GM12878 (cell line): ENCODE measurements at regions not wholly inside any gene's neighbourhood (a gene's known extent, or its start where the extent isn't known, plus 50 kb on each side); places are given as distances from the start of the nearest gene placed in this dataset.

Source experiments
- ATAC-seq: fragments of 200-7000 bp; cut with Tn5 transposase; 3 replicates; pipeline ENCODE4 v1.9.1; 2020; ENCODE audit warnings: mild to moderate bottlenecking, moderate library complexity
- BruUV-seq: library from RNA; stranded (reverse); fragments of 400-500 nt; replicated peaks from 2 replicates; lab custom pipeline; 2021; lab: Mats Ljungman, UMichigan
- CTCF ChIA-PET: fragments of 300-600 bp; sonication (Branson Sonifier 250); formaldehyde crosslinking; extraction: SDS; loops from one replicate; lab custom pipeline; 2021; ENCODE audit warnings: inconsistent platforms; lab: Yijun Ruan, JAX
- POLR2A ChIA-PET: fragments of 350-600 bp; formaldehyde crosslinking; extraction: SDS; loops from one replicate; lab custom pipeline; 2021; ENCODE audit warnings: inconsistent platforms; lab: Charles Lee
- RAD21 ChIA-PET: fragments of 300-600 bp; sonication (Branson Sonifier 250); formaldehyde crosslinking; loops from one replicate; lab custom pipeline; 2023; ENCODE audit warnings: antibody characterized with exemption; ENCODE audit not compliant: unreplicated experiment; lab: Charles Lee
- SMC1A ChIA-PET: fragments of 300-600 bp; sonication (Branson Sonifier 250); formaldehyde crosslinking; loops from one replicate; lab custom pipeline; 2023; ENCODE audit not compliant: unreplicated experiment, uncharacterized antibody; lab: Charles Lee
- DNase-seq: peaks from one replicate; pipeline ENCODE4 v3.0.0-alpha.2; 2011; ENCODE audit warnings: low read depth, low spot score
- FAIRE-seq: peaks from 3 replicates; lab custom pipeline; 2011; peaks lifted over from hg19 to GRCh38; lab: Jason Lieb, UNC
- H2AFZ ChIP-seq: 2 replicates; pipeline ENCODE4 v1.6.0; 2011; ENCODE audit warnings: low read depth, low read length, control low read depth; ENCODE audit not compliant: control insufficient read depth
- H3K27ac ChIP-seq: 2 replicates; pipeline ENCODE4 v1.5.1; 2011; ENCODE audit warnings: control low read depth; ENCODE audit not compliant: control insufficient read depth, insufficient read depth
- H3K27me3 ChIP-seq, 2 experiments: replicated peaks in 1 of 2; 2 replicates each; pipeline versions ENCODE4 v1.6.0 to v1.6.1; 2011; ENCODE audit warnings: low read length in 1 of 2; ENCODE audit not compliant: control insufficient read depth in 2 of 2, insufficient read depth in 2 of 2
- H3K36me3 ChIP-seq, 2 experiments: 2 replicates each; pipeline ENCODE4 v1.5.1; 2011; ENCODE audit warnings: low read length in 1 of 2; ENCODE audit not compliant: control insufficient read depth in 2 of 2, insufficient read depth in 2 of 2
- H3K4me1 ChIP-seq: 2 replicates; pipeline ENCODE4 v1.6.1; 2011; ENCODE audit warnings: mild to moderate bottlenecking, low read length, moderate library complexity, mixed read lengths; ENCODE audit not compliant: control insufficient read depth, insufficient read depth
- H3K4me2 ChIP-seq: 2 replicates; pipeline ENCODE4 v1.6.0; 2011; ENCODE audit warnings: control low read depth; ENCODE audit not compliant: control insufficient read depth, insufficient read depth
- H3K4me3 ChIP-seq: fragments of 200-600 bp; sonication (generic); 2 replicates; pipeline ENCODE4 v1.5.1; 2016
- H3K79me2 ChIP-seq: 2 replicates; pipeline ENCODE4 v1.6.0; 2011; ENCODE audit warnings: low read length; ENCODE audit not compliant: control insufficient read depth, insufficient read depth
- H3K9ac ChIP-seq: 2 replicates; pipeline ENCODE4 v1.8.0; 2011; ENCODE audit warnings: low read length, control low read depth, mixed read lengths; ENCODE audit not compliant: control insufficient read depth, insufficient read depth
- H3K9me3 ChIP-seq: replicated peaks from 3 replicates; pipeline ENCODE4 v1.5.1; 2011; ENCODE audit warnings: mild to moderate bottlenecking, low read length; ENCODE audit not compliant: control insufficient read depth, insufficient read depth
- H4K20me1 ChIP-seq: 2 replicates; pipeline ENCODE4 v1.6.0; 2011; ENCODE audit not compliant: control insufficient read depth, insufficient read depth
- MXI1 ChIP-seq: fragments of 150-350 bp; IDR thresholded peaks from 2 replicates; pipeline ENCODE4 v1.6.1; 2011; ENCODE audit warnings: low read depth, mild to moderate bottlenecking, inconsistent platforms, low read length, improper control_type of control experiment
- MYB ChIP-seq: fragments of 150-350 bp; IDR thresholded peaks from 2 replicates; pipeline ENCODE4 v1.6.1; 2014; ENCODE audit warnings: mild to moderate bottlenecking, low read depth, low read length, borderline replicate concordance
- NKRF ChIP-seq: fragments of 450-650 bp; conservative IDR thresholded peaks from 2 replicates; pipeline ENCODE4 v1.6.1; 2017; ENCODE audit warnings: mild to moderate bottlenecking, moderate library complexity
- POLR2AphosphoS2 ChIP-seq: IDR thresholded peaks from 2 replicates; pipeline ENCODE4 v1.6.1; 2011; ENCODE audit warnings: low read depth, mild to moderate bottlenecking, low read length, improper control_type of control experiment, moderate library complexity
- RAD51 ChIP-seq: fragments of 450-650 bp; IDR thresholded peaks from 2 replicates; pipeline ENCODE4 v1.6.1; 2016; ENCODE audit warnings: moderate library complexity, mild to moderate bottlenecking, inconsistent platforms
- RUNX3 ChIP-seq: IDR thresholded peaks from 2 replicates; pipeline ENCODE4 v1.6.1; 2012; ENCODE audit warnings: low read length, inconsistent platforms
- SKIL ChIP-seq: fragments of 450-650 bp; IDR thresholded peaks from 2 replicates; pipeline ENCODE4 v1.6.1; 2017; ENCODE audit warnings: mild to moderate bottlenecking, low read depth, inconsistent platforms; ENCODE audit not compliant: poor library complexity, severe bottlenecking
- TCF7 ChIP-seq: IDR thresholded peaks from 2 replicates; pipeline ENCODE4 v1.6.1; 2014; ENCODE audit warnings: antibody characterized with exemption, borderline replicate concordance
- ZNF217 ChIP-seq: fragments of 450-650 bp; IDR thresholded peaks from 2 replicates; pipeline ENCODE4 v1.6.1; 2017; ENCODE audit warnings: antibody characterized with exemption, mild to moderate bottlenecking
- WGBS: methylation state at CpG from one replicate; pipeline ENCODE4 v1.1.6; 2016; ENCODE audit warnings: low lambda C conversion rate; ENCODE audit not compliant: insufficient replicate concordance, insufficient coverage; ENCODE audit errors: missing lambda C conversion rate; 5-methylcytosine and 5-hydroxymethylcytosine counted together
- in situ Hi-C: fragments of 300-500 bp; cut with MboI; formaldehyde crosslinking; loops from 9 replicates; pipeline ENCODE4 v1.14.3; 2018; ENCODE audit warnings: mixed read lengths
- intact Hi-C: fragments of 100-400 bp; cut with micrococcal nuclease; formaldehyde crosslinking; loops from one replicate; pipeline ENCODE4 v1.14.2; 2022; ENCODE audit not compliant: unreplicated experiment
- TF ChIP-seq, protein P1 (sequence below): fragments of 450-650 bp; formaldehyde crosslinking; IDR thresholded peaks from 2 replicates; pipeline ENCODE4 v1.4.0; 2022; ENCODE audit warnings: mild to moderate bottlenecking, moderate library complexity
- TF ChIP-seq, protein P2 (sequence below): fragments of 450-650 bp; IDR thresholded peaks from 2 replicates; pipeline ENCODE4 v1.6.1; 2018; ENCODE audit warnings: mild to moderate bottlenecking, low read depth, moderate library complexity; ENCODE audit not compliant: partially characterized antibody

DNA sequence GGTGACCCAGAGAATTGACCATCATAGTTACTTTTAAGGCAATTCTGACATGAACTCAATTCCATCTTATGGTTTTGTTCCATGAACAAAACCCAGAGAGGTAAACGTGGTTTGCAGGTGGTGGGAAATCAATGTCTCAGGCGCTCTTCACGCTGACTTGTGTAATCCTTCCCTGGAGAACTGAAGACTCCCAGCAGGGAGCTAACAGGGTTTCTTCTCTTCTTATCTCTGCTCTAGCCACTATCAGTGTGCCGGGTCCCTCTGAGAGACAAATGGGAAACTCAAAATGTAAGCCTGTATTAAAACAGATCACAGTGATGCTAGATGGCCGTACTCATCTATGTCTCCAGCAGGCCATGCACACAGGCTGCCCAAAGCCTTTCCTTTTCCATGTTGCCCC is 57.6 kb upstream of the ARGLU1 start:
- no peaks in the 10 kb centered on the region for H3K79me2 ChIP-seq
- no peak overlapping the region for H2AFZ ChIP-seq
- intact Hi-C loops: no loop called here
- H3K4me2 ChIP-seq: no peak overlapping the region
- H3K27ac ChIP-seq: no peak overlapping the region
- RAD21 ChIA-PET: no interaction called here
- H4K20me1 ChIP-seq: no peaks in the 10 kb centered on the region
- no peak overlapping the region for H3K4me3 ChIP-seq
- DNase-seq (no peak), FAIRE-seq (no peak)
- SMC1A ChIA-PET: no interaction called here
- WGBS: 0% methylated on average over 5 of the region's 5 CpGs
- in situ Hi-C loops: no loop called here
- H3K9ac ChIP-seq: no peak overlapping the region
- CTCF ChIA-PET: interaction anchor here (0.6 kb wide), 1 partner anchor 462 kb away, joined by 3 read pairs; no protein-coding TSS in a partner anchor
- peaks cover 0 to under 1% of the 10 kb centered on the region in 2 experiments; a peak in 1 of 4 replicates for H3K27me3 ChIP-seq
- H3K9me3 ChIP-seq: no peaks in the 10 kb centered on the region
- no peaks in the 10 kb centered on the region for H3K4me1 ChIP-seq
- H3K36me3 ChIP-seq: no peaks in the 10 kb centered on the region
- BruUV-seq: no TSS peak
- no peak for TF ChIP-seq RUNX3
- TF ChIP-seq POLR2AphosphoS2: no peak
- no peak for TF ChIP-seq TCF7
- no peak for TF ChIP-seq MXI1
- TF ChIP-seq RAD51: no peak
- TF ChIP-seq SKIL: no peak
- TF ChIP-seq ZNF217: no peak
- TF ChIP-seq, protein P1, sequence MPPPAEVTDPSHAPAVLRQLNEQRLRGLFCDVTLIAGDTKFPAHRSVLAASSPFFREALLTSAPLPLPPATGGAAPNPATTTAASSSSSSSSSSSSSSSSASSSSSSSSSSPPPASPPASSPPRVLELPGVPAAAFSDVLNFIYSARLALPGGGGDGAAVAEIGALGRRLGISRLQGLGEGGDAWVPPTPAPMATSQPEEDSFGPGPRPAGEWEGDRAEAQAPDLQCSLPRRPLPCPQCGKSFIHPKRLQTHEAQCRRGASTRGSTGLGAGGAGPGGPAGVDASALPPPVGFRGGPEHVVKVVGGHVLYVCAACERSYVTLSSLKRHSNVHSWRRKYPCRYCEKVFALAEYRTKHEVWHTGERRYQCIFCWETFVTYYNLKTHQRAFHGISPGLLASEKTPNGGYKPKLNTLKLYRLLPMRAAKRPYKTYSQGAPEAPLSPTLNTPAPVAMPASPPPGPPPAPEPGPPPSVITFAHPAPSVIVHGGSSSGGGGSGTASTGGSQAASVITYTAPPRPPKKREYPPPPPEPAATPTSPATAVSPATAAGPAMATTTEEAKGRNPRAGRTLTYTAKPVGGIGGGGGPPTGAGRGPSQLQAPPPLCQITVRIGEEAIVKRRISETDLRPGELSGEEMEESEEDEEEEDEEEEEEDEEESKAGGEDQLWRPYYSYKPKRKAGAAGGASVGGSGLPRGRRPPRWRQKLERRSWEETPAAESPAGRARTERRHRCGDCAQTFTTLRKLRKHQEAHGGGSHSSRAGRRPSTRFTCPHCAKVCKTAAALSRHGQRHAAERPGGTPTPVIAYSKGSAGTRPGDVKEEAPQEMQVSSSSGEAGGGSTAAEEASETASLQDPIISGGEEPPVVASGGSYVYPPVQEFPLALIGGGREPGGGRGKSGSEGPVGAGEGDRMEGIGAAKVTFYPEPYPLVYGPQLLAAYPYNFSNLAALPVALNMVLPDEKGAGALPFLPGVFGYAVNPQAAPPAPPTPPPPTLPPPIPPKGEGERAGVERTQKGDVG: no peak
- TF ChIP-seq NKRF: no peak
- TF ChIP-seq MYB: no peak
- TF ChIP-seq, protein P2, sequence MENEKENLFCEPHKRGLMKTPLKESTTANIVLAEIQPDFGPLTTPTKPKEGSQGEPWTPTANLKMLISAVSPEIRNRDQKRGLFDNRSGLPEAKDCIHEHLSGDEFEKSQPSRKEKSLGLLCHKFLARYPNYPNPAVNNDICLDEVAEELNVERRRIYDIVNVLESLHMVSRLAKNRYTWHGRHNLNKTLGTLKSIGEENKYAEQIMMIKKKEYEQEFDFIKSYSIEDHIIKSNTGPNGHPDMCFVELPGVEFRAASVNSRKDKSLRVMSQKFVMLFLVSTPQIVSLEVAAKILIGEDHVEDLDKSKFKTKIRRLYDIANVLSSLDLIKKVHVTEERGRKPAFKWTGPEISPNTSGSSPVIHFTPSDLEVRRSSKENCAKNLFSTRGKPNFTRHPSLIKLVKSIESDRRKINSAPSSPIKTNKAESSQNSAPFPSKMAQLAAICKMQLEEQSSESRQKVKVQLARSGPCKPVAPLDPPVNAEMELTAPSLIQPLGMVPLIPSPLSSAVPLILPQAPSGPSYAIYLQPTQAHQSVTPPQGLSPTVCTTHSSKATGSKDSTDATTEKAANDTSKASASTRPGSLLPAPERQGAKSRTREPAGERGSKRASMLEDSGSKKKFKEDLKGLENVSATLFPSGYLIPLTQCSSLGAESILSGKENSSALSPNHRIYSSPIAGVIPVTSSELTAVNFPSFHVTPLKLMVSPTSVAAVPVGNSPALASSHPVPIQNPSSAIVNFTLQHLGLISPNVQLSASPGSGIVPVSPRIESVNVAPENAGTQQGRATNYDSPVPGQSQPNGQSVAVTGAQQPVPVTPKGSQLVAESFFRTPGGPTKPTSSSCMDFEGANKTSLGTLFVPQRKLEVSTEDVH: no peak
- TF ChIP-seq, all 136 proteins: peak for 0
- POLR2A ChIA-PET: no interaction called here
- ATAC-seq: no peak
